CD4-positive, alpha-beta T cell treated with Interferon gamma for 1 hour (primary cell): ENCODE measurements at regions not wholly inside any gene's neighbourhood (a gene's known extent, or its start where the extent isn't known, plus 50 kb on each side); places are given as distances from the start of the nearest gene placed in this dataset.
"Not testable (repeated sequence)": the region's sequence is repeated elsewhere in the genome, so short reads cannot be mapped to it uniquely, and the experiment has no call there.

Experiments
- DNase-seq: peaks from one replicate; pipeline ENCODE4 v3.0.0-alpha.2; 2020

GRCh38 chr5:173413471-173413982, 85.3 kb upstream of the STC2 start:
- DNase-seq: no peak

DNA sequence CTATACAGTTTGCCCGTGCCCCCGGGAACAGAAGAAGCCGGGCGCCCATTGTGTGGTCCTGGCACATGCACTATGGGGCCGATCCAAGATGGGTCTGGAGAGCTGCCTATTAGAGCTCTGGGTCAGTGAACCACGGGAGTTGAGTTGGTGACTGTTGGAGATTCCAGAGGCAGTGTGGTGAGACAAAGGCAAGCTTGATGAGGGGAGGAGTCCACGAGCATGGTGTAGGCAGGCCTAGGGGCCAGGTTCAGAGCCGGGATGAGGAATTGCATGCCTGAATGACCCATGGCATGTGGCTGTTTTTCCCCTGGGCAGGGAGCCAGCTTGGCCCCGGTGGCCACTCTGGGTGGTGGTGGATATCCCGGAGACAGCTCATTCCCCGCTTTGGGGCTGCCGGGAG, 84.4 kb upstream of the STC2 start:
- no peak for DNase-seq

DNA sequence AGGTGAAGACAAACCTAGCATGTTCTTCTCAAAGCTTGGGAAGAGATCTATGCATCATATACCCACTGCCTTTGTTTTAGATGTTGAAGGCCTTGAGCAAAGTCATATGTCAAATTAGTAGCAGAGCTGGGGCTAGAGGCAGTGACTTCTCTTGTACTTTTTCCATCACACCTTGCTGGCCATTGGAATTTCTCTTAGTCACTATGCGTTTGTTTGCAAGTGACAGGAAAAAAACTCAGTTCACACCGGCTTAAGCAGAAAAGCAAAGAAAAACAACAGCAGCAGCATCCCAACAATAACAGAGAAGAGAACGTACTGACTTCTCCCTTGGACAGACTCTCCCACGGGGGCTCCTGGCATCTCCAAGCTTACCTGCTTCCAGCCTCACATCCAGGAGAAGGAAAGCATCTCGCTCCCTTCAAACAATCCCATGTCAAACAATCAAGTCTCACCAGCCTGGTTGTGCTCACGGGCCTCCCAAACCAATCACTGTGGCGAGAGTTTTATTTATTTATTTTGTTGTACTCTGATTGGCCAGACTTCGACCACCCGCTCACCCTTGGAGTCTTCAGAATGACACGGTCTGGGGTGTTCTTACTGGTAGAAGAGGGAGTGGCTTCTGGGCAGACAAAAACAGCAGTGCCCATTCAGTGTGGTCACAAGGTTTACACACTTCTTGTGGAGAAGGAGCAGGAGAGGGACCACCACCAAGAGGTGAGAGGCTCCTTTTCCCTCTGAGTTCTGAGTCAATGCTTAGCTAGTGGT, 83.8 kb upstream of the STC2 start:
- DNase-seq: no peak

DNA sequence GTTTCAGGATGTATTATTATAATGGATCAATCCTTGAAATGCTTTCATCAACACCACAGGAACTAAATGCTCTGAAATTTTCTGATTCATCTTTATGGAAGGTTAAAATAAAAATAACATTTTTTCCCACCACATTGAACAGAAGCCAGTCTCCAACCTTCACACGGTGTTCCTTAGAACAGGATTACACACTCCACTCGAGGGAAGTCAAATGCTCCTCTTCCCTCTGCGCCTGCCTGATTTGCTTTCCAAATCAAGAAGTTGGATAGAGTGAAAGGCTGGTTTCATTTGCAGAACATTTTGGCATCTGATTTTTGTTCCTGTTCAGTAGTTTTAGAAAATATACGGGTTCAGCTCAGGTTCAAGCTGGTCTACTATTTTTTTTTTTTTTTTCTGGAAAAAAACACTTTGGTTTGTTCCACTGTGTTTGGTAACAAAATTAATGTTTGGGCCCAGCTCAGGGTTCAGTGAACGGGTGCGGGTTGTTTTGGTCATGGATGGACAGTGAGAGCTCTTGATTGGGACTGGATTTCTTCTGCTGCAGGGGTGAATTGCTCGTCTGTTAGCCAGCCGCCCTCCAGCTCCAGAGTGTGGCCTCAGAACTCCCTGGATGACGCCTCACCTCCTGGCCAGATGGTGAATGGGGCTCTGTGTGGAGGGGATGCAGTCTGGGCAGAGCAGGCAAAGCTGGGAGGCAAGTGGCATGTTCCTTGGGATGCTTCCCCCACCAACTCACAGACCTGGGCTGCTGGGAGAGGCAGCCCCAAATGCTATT, 82.4 kb upstream of the STC2 start:
- no peak for DNase-seq

DNA sequence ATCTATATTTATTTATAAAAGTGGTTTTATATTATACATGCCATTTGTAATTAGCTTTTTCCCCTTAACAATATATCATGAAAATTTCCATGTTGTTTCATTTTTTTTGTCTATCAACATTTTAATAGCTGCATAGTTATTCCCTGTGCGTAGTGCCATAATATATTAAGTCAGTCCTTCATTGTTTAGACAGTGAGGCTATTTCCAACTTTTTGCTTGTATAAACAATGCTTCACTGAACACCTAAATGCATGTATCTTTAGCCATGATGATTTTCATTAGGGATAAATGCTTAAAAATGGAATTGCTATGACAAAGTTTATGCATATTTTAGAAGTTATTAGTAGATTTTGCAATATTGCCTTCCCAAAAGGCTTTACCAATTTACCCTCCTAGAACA, 80.7 kb upstream of the STC2 start:
- DNase-seq: no peak

- no peak for DNase-seq
These were observed 71.6 kb upstream of the STC2 start for GRCh38 chr5:173399851-173400250.

DNA sequence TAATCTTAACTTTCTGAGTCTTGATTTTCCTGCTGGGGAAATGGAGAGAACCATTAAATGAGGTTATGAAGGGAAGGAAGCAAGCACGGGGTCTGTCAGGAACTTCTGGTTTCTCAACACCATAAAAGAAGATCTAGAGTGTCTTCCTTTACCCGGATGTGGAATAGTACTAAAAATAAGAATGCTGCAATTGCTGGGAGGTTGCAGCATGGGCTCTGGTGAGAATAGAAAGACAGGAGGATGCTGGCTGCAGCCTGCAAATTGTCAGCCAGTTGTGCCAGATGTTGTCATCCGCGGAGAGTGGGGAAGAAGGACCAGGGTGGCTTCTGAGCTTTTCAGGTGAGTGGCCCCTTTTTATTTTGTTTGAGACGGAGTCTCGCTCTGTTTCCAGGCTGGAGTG, 69.3 kb upstream of the STC2 start:
- no peak for DNase-seq

DNA sequence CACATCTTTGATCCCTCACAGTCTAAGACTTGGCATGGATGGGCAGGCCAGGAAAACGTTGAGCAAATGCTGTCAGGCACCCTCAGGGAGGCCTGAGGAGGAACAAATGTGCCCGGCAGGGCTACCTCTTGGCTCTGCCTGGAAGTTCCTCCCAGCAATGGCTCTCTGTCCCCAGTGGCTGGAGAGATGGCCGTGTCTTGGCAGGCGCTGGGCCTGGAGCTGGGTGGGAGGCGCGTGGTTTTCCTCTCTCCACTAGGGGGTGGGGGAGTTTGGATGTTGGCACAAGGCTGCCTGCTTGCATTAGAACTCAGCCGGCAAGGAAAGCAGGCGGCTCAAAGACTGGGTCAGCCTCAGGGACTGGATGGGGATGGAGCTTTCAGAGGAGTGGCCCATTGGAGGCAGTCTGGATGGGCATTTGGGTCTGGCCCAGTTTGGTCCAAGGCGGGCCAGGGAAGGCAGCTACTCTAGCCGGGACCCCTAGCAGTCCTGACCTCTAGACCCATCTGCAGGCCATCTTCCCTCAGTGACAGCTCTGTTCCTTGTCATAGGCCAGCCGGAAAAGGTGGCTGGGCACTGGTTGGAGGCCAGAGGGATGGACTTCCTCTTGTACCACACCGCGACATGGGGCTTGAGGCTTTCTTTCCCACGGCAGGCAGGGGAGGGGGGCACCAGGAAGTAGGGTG, 68.2 kb upstream of the STC2 start:
- DNase-seq: no peak

GRCh38 chr5:173395933-173396308, 67.7 kb upstream of the STC2 start:
- no peak for DNase-seq

- DNase-seq: no peak
These were observed 67.2 kb upstream of the STC2 start for GRCh38 chr5:173395257-173395932.

DNA sequence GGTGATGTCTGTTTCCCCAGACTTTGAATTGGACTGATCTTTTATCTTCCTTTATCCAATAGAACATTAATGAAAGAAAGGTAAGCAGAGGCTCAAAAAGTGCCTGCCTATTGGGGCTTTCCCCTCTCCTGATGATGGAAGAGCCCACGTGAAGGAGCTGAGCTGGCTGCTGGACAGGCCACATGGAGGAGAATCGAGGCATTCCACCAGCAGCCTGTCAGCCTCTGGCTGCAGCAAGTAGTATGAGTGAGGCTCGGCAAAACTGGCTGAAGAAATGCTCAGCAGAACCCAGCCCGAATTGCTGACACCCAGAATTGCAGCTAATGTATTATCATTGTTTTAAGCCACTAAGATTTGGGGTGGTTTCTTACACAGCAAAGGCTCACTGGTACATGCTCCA, 66.5 kb upstream of the STC2 start:
- no peak for DNase-seq

GRCh38 chr5:173392172-173392571, 64.0 kb upstream of the STC2 start:
- DNase-seq: no peak

GRCh38 chr5:173391031-173391430, 62.8 kb upstream of the STC2 start:
- no peak for DNase-seq

DNA sequence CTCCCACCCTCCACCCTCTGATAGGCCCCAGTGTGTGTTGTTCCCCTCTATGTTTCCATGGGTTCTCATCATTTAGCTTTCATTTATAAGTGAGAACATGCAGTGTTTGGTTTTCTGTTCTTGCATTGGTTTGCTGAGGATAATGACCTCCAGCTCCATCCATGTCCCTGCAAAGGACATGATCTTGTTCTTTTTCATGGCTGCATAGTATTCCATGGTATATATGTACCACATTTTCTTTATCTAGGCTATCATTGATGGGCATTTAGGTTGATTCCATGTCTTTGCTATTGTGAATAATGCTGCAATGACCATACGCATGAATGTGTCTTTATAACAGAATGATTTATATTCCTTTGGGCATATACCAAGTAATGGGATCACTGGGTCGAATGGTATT, 59.1 kb upstream of the STC2 start:
- not testable (repeated sequence) for DNase-seq

GRCh38 chr5:173385832-173386360, 57.7 kb upstream of the STC2 start:
- DNase-seq: no peak

DNA sequence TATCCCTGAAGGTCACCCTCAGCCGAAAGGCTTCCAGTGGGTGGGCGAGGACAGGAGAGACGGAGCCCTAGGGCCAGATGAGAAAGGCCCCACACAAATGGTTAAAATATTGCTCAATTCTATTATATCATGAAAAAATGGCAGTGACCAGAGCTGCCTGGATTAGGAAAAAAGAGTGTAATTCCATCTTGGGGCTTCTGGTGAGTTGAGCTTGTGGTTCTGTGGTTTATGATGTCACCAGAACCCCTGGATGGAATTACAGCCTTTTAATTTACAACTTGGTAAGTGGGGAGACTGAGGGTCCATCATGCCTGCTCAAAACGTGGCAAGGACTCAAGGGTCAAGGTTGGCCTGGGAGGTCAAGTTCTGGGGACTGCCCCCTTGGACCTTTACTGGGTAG, 55.5 kb upstream of the STC2 start:
- no peak for DNase-seq

- DNase-seq: no peak
These were observed 50.5 kb upstream of the STC2 start for GRCh38 chr5:173378727-173379126.
